ENCODE measurements at regions not wholly inside any gene's neighbourhood (a gene's known extent, or its start where the extent isn't known, plus 50 kb on each side); places are given as distances from the start of the nearest gene placed in this dataset.

DNA sequence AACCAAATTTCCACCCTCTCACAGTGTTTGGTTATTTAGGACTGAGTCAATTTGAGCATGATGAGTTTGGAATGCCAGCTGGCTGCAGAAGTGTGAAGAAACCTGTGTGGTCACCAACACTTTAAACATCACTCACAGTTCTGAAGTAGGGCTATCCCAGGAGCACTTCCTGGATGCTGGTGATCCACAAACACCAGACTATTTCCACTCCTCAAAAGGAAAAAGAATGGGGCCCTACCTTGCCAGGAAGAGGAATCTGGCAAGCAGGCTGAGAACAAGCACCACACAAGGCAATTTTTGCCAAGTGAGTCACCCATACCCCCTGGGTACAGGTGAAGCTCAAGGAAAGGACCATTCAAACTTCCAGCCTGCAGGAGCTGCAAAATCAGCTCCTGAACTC lies 294.2 kb upstream of the PTGER4 start:
- DNase-seq: no peak

DNA sequence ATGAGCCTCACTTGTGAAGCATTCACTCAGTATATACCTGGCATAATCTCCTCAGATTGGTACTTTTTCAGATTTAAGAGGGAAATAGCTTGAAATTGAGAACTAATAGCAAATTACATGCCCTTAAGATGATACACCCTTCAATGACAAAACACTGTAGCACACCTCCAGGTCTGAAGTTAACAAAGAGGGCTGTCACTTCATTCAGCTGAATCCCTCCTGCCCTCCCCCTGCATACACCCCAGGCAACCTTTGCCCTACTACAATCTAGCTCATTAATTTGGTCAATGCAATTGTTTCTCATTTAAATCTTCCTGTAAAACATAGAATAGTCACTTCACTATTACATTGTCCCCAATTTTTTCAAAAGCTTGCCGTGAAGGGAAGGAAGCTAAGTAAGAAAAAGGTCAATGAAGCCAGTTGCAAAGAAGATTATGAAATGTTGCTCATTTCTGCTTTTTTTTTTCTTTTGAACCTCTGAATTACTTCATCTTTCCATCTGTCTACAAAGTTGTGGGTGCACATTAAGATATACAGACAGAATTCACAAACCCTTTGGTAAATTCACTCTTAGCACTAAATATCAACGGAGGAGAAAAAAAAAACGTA lies 294.8 kb upstream of the PTGER4 start:
- no peak for DNase-seq

- no peak for DNase-seq
Measured at GRCh38 chr5:40383749-40384651, 295.7 kb upstream of the PTGER4 start.

- no peak for DNase-seq
Measured at GRCh38 chr5:40381676-40382363, 297.9 kb upstream of the PTGER4 start.

DNA sequence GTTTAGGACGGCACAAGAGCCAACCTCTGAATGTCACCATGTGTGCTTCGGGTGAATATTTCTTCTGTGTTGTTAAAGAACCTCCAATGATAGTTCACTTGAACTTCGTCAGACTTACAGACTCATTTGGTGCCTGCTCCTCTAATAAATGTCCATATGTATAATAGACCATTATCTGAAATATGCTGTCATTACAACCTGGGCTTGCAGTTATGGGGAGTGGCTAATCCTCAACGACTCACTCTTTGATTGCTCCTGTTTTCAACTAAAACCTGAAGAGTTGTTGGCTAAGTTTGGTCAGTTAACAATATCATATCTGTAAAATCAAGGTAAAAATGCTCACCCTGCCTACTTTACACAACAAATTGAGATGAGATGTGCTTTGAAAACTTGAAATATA lies 298.7 kb upstream of the PTGER4 start:
- no peak for DNase-seq

DNA sequence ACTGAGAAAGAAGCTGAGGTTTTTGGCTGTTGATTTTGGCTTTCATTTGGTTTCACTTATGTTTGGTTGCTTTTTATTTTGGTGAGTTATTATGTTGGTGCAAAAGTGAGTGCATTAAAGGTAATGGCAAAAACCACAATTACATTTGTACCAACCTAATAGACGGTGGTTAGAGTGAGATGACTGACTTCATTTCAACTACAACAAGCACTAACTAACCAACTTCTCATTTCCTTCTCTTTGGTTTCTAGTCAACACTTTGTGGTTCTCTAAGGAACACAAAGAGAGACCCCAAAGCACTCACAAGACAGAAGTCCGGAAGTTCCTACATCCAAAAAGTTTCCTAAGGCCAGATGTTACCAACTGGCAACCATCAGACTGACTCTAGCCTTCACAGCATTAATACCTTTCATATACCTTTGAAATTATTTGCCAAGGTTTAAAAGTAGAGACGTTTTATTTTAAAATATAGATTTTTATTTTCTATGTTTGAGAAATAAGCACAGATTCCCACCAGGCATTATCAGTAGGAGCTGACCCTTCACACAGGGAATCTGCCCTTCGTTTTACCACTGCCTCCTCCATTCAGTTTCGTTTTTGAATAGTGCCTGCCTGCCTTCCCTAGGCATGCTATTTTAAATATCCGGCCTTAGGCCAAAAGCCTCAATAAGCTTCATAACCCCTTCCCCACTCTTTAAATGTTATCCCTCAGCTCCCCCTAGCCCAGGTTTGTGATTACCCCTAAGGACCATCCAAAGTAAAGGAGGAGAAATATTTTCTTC lies 301.1 kb upstream of the PTGER4 start:
- no peak for DNase-seq

DNA sequence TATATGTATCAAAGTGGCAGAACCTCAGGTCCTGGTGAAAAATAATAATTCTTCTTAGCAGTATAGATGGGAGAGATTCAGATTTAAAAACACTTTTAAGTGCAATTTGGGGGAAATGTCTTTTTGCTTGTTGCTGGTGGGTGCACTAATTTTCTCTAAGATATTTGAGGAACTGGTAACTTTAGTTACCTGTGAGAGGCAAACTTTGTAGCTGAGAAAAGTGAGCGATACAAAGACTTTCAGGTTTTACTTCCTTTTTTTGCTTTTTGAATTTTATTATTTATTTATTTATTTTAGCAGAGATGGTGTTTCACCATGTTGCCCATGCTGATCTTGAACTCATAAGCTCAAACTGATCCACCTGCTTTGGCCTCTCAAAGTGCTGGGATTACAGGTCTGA lies 303.1 kb upstream of the PTGER4 start:
- no peak for DNase-seq

- no peak for DNase-seq
Measured at GRCh38 chr5:40374853-40375252, 304.9 kb upstream of the PTGER4 start.

GRCh38 chr5:40368200-40368599 lies 311.5 kb upstream of the PTGER4 start:
- DNase-seq: no peak

DNA sequence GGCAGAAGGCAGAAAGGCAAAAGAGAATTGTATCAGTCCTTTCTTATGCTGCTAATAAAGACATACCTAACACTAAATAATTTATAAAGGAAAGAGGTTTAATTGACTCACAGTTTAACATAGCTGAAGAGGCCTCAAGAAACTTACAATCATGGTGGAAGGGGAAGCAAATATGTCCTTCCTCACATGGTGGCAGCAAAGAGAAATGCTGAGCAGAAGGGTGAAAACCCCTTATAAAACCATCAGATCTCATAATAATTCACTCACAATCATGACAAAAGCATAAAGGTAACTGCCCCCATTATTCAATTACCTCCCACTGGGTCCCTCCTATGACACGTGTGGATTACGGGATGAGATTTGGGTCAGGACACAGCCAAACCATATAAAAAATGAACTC lies 312.5 kb upstream of the PTGER4 start:
- DNase-seq: no peak

DNA sequence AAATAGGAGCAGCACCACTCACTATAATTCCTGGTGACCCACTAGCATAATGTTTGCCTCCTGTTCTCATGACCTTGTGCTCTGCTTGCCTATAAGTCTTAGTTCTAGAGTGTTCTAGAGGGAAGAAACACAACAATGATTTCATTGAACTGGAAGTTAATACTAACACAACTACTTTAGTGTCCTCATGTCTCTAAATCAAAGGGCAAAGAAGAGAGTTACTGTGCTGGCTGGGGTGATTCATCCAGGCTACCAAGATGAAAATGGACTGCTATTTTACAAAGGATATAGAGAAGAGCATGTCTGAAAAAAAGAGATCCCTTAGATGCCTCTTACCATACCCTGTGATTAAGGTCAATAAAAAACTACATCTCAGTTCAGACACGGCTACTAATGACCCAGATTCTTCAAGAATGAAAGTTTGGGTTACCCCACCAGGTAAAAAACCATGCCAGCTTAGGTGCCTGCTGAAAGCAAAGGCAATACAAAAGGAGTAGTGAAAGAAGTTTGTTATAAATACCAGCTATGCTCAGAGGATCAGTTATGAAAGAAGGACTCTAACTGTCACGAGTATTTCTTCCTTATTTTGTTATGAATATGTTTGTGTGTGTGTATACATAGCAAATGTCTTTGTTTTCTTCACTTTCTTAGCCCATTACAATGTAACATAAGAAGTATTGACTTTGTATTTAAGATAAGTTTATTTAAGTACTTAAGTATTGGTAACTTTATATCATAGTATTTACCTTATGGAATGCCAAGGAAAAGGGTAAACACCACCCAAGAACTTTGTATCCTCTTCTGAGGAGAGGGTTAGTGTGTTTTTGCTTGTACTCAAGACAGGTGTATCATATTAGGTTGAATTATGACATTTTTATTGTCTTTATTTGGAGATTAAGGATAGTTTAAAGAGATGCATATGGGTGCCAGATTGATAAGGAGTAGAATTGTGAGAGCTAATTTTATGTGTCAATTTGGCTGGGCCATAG lies 314.1 kb upstream of the PTGER4 start:
- DNase-seq: no peak

DNA sequence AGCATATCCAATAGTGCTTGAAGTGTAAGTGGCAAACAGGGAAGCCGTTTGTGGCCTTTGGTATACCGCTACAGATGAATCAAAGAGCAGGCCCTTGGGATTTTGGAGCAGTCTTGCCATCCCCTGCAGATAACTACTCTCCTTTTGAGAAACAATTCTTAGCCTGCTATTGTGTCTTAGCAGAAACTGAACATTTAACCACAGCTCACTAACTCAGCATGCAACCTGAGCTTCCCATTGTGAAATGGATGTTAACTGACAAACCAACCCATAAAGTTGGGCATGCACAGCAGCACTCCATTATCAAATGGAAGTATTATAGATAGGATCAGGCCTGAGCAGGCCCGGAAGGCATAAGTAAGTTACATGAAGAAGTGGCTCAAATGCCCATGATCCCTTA lies 315.3 kb upstream of the PTGER4 start:
- no peak for DNase-seq

DNA sequence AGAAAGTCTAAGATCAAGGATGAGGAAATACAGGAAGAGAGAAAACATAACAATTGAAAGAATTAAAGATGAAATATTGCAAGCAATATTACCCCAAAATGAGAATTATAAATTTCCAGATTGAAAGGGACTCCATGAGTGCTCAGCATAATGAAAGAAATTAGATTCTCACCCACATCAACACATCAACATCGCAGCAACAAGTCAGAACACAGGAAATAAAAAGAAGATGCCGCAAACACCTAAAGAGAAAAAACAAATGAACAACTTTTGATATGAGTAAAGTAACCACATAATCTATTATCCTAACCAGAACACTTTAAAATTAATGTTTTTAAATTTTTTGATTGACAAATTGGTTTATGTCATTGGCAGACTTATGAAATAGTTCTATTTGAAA lies 318.3 kb upstream of the PTGER4 start:
- no peak for DNase-seq

GRCh38 chr5:40360685-40361084 lies 319.0 kb upstream of the PTGER4 start:
- no peak for DNase-seq

DNA sequence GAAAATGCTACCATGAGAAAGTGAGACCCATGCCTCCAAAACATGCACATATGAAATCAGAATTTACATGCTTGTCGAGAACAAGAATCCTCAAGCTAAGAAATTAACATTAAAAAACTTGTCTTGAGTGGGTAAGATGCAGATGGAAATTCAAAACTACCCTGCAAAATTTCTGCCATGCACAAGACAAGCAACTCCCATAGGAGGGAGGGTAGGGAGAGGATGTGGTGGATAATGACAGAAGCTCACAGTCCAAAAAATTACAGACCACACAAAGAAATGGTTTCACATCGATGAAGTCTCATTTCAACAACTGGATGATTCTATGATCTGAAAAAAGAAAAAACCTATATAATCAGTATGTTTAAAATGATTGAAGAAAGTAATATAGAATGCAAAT lies 319.9 kb upstream of the PTGER4 start:
- no peak for DNase-seq

GRCh38 chr5:40359093-40359492 lies 320.6 kb upstream of the PTGER4 start:
- DNase-seq: no peak

DNA sequence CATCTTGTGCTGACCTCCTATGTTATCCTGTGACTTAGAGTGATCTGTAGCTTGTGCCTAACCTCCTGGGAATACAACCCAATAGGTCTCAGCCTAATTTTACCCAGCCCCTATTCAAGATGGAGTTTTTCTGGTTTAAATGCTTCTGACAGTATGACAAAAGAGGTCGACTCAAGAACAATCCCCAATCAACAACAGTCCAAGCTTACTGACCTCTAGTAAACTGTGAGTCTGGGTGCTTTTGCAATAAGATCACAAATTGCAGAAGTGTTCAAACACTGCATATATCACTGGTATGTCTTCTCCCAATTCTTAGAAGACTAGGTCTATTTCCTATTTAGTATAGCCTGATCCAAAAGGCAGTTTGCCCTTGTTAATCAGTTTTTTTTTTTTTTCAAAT lies 323.5 kb upstream of the PTGER4 start:
- DNase-seq: no peak

DNA sequence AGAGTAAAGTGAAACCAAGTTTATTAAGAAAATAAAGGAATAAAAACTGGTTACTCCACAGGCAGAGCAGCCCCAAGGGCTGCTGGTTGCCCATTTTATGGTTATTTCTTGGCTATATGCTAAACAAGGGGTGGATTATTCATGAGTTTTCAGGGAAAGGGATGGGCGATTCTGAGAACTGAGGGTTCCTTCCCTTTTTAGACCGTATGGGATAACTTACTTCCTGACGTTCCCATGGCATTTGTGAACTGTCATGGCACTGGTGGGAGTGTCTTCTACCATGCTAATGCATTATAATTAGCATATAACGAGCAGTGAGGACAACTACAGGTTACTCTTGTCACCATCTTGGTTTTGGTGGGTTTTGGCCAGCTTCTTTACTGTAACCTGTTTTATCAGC lies 323.9 kb upstream of the PTGER4 start:
- DNase-seq: no peak

GRCh38 chr5:40355181-40355580 lies 324.5 kb upstream of the PTGER4 start:
- DNase-seq: no peak

- DNase-seq: no peak
Measured at GRCh38 chr5:40354171-40354570, 325.5 kb upstream of the PTGER4 start.

DNA sequence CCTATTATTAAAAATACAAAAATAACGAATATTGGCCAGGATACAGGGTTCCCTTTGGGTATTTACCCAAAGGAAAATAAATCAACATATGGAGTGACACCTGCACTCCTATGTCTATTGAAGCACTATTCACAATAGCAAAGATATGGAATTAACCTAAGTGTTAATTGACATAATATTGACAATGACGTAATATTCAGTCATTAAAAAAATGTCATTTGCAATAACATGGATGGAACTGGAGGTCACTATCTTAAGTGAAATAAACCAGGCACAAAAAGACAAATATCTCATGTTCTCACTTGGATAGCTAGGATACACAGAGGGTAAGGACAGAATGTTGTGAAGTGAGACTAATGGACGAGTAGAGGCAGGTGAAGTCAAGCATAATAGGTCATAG lies 326.3 kb upstream of the PTGER4 start:
- no peak for DNase-seq
